ENCODE measurements at regions not wholly inside any gene's neighbourhood (a gene's known extent, or its start where the extent isn't known, plus 50 kb on each side); places are given as distances from the start of the nearest gene placed in this dataset.
A peak's percentile ranks its signal among the peaks of the same experiment; 100 is the strongest.

DNA sequence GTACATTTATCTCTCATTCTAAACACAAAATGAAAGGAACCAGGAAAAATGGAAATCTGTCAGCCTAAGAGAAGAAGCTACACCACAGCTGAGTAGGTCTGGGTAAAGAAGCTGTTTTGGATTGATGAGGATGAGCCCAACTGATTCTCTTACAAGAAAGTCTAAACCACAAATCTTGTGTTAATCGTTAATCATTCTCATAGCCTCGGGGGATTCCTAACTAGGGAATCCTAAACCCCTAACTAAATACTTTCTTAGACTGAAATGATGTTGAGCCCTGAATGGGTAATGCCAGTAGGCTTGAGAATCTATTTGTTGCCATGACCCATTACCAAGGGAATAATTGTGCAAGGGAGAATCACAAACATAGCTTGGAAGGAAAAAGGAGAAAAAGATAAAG, 327.5 kb upstream of the SPRY2 start:
- DNase-seq, result no peak

DNA sequence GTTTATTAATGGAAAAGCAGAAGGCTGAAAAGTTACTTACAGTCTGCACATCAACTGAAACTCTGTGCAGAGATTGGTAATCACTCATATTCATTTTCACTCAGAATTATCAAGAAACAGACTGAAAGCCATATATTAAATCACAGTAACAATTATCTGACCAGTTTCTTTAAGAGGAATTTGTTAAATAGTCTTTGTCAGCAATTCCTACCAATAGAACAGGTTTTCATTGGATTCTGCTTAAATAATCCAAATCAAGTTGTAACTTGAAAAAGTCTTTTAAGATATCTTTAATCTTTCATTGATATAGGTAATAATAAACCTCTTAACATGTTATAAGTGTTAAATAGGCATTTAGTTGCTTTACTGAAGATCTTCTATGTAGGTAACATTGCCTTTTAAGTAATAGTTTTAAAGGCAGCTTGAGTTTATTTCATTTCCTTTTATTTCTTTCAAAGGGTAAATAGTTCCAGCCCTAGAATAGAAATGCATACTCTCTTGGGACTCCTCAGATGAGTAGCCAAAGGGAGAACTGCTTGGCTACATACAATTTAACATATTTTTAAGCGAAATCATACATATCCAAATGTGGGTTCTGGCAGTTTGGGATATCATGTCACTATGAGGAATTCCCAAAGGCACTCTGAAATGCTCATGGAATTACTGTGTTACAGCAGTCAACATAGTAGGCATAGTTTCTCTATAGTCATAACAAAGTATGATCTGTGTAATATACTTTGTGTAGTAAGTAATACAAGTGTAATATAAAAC, 326.0 kb upstream of the SPRY2 start:
- DNase-seq, result no peak

DNA sequence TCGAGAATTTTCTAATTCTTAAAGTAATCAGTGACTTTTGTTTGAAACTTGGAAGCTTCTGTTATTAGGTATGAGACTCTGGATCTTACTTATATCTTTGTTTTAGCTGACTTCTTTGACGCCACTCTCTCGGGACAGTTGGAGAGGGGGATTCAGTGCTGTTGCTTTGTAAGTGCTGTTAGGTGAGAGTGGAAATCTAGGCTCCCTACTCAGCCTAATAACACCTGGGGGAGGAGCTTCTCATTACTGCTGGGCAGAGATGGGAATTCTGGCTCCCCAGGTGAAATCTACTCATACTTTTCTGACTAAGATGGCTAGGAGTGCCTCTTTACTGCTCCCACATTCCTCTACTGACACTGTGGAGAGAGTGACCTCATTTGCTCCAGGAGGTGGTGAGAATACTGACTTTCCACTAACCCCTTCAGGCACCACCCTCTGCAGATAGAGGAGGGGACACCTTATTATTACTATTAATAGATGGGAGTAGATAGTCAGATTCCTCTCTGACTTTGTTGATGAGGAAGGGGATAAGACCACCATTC, 324.9 kb upstream of the SPRY2 start:
- no peak for DNase-seq

DNA sequence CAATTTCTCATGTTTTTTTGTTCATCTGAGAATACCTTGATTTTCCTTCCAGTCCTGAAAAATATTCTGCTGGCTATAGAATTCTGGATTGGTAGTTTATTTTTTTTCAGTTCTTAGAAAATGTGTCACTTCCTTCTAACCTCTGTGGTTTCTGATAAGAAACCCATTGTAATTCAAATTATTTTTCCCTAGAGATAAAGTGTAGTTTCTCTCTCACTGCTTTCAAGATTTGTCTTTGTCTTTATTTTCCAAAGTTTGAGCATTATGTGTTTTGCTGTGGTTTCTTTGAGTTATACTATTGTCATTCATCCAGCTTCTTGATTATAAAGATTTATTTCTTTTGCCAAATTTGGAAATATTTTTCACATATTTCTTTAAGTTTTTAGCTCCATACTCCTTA, 324.0 kb upstream of the SPRY2 start:
- no peak for DNase-seq

DNA sequence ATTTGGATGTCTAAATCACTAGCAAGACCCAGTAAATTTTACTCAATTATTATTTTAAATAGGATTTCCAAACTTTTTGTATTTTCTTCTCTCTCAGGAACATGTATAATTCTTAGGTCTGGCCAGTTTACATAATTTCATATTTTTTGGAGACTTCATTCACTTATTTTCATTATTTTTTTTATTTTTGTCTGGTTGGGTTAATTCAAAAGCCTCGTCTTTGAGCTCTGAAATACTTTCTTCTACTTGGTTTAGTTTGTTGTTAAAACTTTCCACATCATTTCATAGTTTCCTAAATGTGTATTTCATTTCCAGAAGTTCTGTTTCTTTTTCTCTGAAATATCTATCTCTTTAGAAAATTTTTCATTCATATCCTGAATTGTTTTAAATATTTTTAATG, 322.9 kb upstream of the SPRY2 start:
- no peak for DNase-seq

DNA sequence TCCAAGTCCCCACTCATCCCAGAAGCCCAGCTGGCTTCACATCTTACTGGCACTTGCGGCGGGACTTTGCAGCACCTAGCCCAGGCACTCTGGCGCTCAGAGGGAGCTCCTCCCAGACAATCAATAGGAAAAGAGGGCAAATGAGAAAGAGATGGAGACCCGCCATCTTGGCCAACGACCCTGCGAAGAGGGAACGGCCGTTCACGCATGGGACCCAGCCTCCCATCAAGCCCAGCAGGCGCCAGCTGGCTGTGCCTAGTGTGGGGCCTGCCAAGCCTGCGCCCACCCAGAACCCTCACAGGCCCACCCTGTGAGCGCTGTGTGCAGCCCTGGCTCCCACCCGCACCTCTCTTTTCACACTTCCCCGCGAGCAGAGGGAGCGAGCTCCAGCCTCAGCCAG, 317.8 kb upstream of the SPRY2 start:
- no peak for DNase-seq

DNA sequence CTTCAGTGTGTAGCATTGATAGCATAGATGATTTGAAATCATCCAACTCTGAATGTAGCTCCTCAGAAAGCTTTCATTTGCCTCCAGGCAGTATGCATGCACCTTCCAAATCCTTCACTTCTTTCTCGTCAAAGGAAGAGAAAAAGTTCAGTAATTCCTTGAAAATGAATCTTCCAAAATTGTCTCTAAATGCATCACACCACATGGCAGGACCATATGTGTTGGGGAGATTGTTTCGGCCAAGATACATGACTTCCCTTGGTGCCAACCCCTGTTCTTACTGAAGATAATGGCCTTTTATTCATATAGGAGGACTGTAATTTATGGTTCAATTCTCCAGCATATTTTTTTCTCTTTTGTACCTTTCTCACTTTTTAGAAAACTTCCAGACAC, 315.6 kb upstream of the SPRY2 start:
- DNase-seq, result no peak

DNA sequence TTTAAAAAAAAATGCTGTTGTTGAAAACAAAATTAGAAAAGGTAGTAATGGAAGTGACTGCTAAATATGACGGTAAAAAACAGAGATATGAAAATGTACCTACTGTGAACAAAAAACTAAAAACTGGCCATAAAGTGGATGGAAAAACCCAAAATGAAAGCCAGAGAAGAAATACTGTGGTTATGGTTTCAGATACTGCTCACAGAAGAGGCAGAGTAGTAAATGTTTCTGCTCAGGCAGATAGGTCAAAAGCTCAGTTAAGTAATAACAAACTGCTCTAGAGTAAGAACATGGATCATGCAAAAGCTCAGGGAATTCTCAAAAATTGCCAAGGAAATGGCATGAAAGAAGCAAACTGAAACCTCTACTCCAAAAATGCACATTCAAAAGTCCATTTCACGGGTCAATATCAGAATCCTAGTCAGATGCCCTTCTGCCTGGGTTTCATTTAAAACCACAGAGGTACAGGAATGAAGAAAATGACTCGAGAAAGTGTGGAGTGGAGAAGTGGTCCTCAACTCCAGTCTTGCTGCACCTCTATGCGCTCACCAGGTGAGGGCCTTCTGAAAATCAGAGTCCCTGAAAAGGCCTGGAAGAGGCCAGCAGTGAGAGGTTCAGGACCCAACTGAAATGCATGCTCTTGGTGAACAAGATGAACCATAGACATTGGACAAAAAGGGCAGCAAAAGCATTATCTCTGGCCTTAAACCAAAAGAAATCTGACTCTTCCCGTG, 315.0 kb upstream of the SPRY2 start:
- no peak for DNase-seq

DNA sequence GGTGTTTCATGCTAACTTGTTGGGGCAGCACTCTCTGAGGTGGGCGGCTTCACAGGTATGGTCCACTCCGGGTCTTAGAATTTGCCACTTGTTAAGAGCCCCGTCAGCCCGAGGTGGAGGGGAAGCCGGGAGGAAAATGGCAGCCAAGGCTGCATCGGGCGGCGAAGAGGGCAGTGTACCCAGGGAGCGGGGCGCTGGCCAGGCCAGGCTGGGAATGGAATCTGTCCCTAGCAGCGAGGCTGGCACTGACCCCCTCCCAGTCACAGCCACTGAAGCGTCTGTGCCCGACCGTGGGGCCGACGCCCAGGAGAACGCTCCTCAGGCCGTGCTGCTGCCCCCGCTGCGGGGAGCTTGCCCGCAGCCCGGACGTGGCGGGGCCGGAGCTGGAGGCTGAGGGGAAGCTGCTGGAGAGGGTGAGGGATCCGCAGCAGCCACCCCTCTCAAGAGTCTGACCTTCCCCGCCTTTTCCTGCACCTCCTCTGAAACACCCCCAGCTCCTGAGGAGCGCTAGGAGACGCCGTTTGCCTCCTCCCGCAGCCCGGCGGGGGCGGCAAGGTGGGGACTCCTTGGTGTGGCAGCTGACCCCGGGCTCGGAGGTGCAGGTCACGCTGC, 313.8 kb upstream of the SPRY2 start:
- DNase-seq, result peak; percentile 11

DNA sequence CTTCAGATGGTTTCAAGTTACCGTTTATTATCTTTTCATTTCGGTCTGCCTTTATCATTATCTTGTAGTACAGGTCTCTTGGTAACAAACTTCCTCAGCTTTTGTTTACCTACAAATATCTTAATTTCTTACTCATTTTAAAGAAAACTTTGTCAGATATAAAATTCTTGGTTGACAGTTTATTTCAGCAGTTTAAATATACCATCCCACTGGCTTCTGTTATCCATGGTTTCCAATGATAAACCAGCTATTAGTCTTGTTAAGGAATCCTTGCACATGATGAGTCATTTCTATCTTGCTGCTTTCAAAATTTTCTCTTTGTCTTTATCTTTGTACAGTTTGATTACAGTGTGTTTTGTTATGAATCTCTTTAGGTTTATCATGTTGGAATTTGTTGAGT, 308.3 kb upstream of the SPRY2 start:
- no peak for DNase-seq

DNA sequence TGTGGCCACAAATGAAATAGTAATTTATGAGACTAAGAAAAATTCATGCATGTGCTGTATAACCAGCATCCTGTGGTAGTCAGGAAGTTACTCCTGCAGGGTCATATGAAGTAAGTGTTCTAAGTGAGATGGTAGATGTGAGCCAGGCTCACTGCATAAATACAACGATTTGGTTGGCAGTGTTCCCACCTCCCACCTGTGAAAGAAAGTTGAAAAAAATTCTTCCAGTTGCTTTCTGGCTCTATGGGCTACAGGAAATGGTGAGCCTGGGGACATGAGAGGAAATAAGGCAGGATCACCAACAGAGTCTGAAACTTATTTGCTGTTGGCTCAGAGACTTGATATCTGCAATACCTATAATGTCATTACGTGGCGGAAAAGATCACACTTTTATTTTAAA, 301.7 kb upstream of the SPRY2 start:
- DNase-seq, result no peak

DNA sequence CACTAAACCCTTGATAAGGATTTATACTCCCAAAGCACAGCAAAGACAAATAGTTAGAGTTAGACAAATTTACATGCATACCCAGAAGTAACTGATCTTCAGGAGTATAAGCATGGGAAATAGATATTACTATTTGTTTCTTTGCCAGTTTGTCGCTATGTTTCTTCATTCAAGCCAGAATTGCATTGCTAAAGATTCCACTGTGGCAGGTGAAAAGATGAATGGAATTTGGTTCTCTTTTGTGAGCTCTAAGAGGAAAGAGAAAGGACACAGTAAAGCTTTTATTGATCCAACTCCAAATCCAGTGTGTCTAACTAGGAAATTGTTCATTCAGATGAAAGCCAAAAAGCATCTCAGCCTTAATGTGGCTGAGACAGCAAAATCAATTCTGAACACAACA, 292.3 kb upstream of the SPRY2 start:
- no peak for DNase-seq

DNA sequence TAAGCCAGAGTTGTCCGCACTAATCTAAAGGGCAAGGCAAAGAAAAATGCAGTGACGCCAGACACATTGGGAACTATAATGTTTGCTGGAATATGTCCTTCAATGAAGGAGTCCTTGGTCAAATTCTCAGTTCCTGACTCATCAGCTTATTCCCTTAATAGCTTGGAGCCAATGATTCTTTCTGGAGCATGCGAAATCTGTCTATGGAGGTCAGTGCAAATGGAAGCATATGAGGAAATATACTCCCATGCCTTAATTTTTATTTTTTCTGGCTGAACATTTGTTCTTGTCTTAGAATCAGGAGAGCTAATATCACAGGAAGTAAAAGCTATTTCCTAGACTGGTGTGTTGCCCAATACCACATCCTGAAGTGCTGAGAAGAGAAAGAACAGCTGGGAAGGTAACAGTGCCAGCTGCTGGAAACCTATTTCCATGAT, 289.8 kb upstream of the SPRY2 start:
- DNase-seq, result no peak

DNA sequence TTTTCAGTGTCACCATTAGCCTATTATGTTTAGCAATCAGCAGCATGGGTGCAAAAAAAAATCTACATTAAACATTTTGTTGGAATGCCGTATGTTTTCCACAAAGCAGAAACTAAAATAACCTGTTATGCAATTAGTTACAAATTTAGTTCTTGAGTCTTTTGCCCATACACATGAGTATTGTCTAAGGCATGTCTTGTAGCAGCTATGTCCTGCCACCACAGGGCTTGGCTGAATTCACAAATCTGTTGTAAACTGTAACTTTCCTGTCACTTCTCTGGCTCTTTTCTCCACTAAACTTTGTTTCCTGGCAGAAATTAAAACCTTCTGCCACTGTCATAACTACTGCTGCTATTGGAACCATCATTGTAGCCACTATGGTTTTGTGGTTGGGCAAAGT, 277.9 kb upstream of the SPRY2 start:
- no peak for DNase-seq

DNA sequence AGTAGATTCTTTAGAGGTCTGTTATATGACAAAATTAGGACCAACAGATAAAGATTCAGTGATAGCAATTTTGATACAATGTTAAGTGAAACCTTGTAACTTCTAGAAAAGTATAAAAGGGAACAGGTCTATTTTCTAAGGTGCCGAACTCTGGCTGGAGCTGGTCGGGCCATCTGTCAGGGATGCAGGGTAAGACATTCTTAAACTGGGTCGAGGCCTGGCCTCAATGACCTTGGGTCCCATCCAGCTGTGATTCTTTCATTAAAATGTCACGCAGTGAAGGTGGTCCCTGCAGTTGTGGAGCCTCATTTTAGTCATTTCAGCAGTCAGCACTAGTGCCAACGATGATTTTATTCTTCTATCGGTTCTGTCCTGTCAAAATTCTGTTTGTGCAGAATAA, 271.9 kb upstream of the SPRY2 start:
- DNase-seq, result no peak

DNA sequence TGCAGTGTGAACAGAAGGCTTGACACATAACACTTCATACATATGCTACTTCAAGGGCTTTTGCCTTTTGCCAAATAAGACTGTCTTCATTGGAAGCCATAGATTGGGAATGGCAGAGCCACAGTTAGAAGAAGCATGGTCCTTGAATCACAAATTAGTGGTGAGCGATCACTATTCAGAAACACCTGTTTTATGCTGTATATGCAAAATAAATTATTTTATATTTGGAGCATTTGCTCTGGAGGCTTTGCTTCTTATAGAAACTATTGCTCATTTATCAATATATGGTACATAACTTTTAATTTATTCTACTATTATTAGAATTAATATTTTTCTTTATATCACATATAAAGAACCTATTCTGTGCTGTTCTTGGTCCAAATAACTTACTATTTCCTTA, 270.4 kb upstream of the SPRY2 start:
- no peak for DNase-seq

DNA sequence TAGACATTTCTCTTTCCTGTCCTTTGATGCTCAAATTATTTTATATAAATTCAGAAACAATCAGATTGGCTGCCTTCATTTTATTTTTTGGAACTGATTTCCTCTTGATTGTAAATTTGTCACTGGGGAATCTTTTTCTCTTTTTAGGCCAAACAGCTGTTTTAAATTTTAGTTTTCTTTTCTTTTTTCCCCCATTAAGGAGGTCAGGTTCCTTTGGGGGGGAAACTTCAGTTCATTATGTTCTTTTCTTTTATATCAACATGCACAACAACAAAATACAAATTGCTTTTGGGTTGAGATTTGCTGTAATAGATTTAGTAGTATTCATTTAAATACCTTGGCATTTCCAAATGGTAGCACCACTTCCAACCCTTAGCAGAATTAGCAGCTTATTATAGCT, 264.8 kb upstream of the SPRY2 start:
- no peak for DNase-seq

DNA sequence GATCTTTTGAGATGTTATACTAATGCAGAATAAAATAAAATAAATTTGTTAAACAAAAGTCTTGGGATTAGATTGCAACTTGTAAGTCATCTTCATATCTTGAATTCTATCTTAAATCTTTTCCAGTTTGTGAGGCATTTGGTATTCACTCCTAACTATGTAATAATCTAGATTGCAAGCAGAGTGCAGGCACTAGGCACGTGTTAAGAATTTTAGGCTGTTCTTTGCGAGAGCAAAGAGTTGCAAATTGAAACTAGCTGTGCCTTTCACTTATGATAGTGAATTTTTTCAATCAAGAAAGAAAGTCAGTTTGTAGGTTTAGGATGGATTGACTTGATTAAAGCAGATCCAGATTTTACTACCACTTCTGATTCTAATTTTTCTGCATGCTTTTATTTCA, 264.1 kb upstream of the SPRY2 start:
- no peak for DNase-seq

DNA sequence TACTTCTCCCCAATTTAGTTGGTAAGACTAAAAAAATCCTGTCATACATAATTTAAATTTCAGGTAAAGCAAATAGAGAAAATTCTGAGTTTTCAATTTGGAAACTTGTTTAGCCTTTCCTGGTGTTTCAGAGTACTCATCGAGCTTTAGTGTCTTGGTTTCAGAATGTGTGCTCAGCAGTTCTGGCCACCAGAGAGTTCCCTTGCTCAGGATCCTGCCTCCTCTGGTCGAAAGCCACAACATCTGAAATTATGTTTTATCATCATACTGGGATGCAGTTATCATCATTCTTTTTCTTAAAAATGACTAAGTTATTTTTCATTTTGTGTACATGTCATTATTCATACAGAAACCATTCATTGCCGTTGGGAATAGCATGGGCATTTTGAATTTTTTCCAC, 263.2 kb upstream of the SPRY2 start:
- DNase-seq, result no peak

DNA sequence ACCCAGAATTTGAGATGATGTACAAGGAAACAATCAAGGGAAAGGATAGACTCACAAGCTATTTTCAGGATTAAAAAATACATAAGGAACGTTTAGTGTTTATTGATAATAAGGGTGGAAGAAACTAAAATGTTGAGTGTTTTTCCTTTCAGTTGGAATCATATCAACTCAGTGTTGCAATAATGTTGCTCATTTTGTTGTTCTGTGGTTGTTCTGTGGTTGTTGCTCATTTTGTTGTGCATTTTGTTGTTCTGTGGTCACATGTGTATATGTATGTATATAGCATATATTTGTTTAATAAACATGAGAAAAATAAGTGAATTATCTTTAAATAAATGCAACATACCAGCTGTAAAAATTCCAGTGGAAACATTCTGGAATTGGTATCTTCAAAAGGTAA, 262.4 kb upstream of the SPRY2 start:
- no peak for DNase-seq

DNA sequence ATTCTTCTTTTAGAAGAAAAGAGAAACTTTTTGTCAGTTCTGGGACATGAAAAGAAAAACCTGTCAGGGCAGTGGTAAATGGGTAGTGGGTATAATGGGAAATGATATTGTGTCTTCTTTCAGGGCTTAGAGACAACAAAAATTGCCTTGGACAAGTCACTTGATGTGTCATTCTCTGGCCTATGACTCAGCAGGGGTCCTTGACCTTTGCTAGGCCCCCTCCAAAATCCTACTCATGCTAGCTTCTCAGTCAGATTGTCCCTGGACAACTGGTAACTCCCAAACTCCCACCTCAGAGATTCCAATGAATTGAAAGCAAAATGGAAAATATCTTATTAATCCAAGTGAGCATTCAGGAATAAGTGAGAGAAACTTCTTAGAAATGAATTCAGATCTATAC, 258.8 kb upstream of the SPRY2 start:
- no peak for DNase-seq

DNA sequence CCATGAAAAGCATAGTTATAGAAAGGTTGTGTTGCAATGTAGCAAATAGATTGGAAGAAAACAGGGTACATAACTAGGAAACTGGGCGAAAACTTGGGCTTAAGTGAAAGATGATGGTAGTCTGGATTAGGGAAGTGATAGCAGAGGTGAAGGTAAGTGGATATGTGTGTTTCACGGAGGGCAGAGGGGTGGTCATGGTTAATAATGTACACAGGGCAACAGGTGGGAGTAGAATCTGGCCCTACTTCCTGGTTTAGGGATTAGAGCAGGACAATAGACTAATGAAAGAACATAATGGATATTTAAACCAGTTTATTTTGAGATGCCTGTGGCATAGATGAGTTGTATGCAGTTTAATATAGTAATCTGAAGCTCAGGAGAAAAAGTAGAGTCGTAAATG, 257.3 kb upstream of the SPRY2 start:
- DNase-seq, result no peak

DNA sequence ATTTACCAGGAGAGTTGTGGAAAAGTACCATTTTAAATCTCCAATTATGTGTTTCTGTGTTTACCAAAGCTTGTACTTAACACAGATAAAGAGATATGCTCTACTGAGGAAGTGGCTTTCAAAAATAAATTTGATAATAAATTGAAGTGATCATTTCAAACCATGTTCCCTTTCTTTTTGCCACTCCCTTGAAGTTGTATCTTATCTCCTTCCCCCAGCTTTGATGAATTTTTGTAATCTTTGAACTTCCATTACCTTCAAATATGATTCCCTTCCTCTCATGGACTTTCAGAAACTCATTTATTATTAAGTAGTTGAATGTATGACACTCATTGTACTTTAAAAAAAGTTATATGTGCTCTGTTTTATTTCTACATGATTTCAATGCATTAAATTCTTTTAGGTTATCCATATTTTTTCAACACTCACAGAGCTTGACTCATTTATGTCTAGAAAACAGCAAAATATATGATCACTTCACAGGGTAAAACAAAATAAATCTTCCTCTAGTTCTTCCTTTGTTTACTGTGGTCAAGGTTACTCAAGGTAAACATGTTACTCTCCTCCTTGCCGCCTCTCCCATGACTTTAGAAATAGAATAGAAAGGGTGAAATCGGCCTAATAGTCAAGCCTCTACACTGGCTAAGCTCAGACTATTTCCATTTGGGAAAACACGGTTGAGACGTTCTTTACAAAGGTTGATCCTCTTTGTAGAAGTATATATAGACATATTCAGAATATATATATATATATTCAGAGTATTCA, 251.2 kb upstream of the SPRY2 start:
- DNase-seq, result no peak

All from activated gamma-delta T cell treated with Interleukin-2 at 50 U/mL for 16 hours (primary cell).